Lower leg skin (tissue), 4 donors: ENCODE measurements at regions not wholly inside any gene's neighbourhood (a gene's known extent, or its start where the extent isn't known, plus 50 kb on each side); places are given as distances from the start of the nearest gene placed in this dataset.

Experiments
- DNase-seq, 2 donors: peaks; one replicate each; pipeline ENCODE4 v3.0.0-alpha.2; 2019; ENCODE audit warnings: low spot score in 2 of 2
- H3K4me3 ChIP-seq: fragments of 200-600 bp; sonication (generic); 2 replicates; pipeline ENCODE4 v1.5.1; 2017; ENCODE audit warnings: mild to moderate bottlenecking, low read depth; ENCODE audit not compliant: poor library complexity, severe bottlenecking
- POLR2A ChIP-seq, 2 donors: fragments of 450-650 bp; IDR thresholded peaks; one replicate each; pipeline ENCODE4 v1.6.1; 2016 to 2017; ENCODE audit warnings: antibody characterized with exemption in 2 of 2, mild to moderate bottlenecking in 1 of 2, moderate library complexity in 1 of 2
- WGBS, 2 donors: methylation state at CpG; one replicate each; pipeline ENCODE4 v1.1.5; 2018; 5-methylcytosine and 5-hydroxymethylcytosine counted together
- intact Hi-C: fragments of 100-400 bp; cut with DNase I; formaldehyde crosslinking; loops from one replicate; pipeline ENCODE4 v1.15.0; 2023; ENCODE audit warnings: low total_unique reads
- TF ChIP-seq, protein P1 (sequence below), 3 donors: fragments of 450-650 bp; IDR thresholded peaks; one replicate each; pipeline ENCODE4 v1.5.1; 2016; ENCODE audit warnings: antibody characterized with exemption in 3 of 3, mild to moderate bottlenecking in 3 of 3, moderate library complexity in 2 of 3

- intact Hi-C loops: no loop called here
- TF ChIP-seq POLR2A (IDR thresholded peaks at IDR 0.05): no peak
- TF ChIP-seq, protein P1, sequence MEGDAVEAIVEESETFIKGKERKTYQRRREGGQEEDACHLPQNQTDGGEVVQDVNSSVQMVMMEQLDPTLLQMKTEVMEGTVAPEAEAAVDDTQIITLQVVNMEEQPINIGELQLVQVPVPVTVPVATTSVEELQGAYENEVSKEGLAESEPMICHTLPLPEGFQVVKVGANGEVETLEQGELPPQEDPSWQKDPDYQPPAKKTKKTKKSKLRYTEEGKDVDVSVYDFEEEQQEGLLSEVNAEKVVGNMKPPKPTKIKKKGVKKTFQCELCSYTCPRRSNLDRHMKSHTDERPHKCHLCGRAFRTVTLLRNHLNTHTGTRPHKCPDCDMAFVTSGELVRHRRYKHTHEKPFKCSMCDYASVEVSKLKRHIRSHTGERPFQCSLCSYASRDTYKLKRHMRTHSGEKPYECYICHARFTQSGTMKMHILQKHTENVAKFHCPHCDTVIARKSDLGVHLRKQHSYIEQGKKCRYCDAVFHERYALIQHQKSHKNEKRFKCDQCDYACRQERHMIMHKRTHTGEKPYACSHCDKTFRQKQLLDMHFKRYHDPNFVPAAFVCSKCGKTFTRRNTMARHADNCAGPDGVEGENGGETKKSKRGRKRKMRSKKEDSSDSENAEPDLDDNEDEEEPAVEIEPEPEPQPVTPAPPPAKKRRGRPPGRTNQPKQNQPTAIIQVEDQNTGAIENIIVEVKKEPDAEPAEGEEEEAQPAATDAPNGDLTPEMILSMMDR (IDR thresholded peaks at IDR 0.05): no peak
- 36% methylated on average over 1 of the region's 1 CpG for WGBS, 2 donors
- H3K4me3 ChIP-seq: no peak overlapping the region
- no peak for DNase-seq
Observed at GRCh38 chr2:107313316-107313715, 427.3 kb upstream of the ST6GAL2 start.

DNA sequence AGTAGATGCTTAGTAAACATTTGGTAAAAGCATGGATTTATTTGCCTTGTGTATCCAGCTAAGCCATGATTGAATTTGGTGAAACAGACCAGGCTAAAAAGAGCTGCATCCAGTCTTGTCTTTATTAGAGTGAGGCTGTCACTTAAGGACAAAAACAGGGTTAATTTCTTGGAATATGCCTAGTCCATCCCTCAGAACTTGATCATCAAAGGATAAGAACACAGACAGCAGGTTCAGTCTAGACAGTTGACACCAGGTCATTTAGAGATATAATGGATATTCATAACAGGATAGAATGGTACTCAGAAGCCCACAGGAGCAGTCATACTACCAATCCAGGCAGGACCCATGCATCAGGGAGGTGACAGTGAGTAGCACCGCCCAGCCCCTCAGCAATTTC is 434.9 kb upstream of the ST6GAL2 start:
- DNase-seq: no peak
- 100% methylated on average over 1 of the region's 1 CpG for WGBS, 2 donors
- no peak for TF ChIP-seq POLR2A (IDR thresholded peaks at IDR 0.05)
- TF ChIP-seq, protein P1 (IDR thresholded peaks at IDR 0.05): no peak
- no peak overlapping the region for H3K4me3 ChIP-seq
- intact Hi-C loops: no loop called here

DNA sequence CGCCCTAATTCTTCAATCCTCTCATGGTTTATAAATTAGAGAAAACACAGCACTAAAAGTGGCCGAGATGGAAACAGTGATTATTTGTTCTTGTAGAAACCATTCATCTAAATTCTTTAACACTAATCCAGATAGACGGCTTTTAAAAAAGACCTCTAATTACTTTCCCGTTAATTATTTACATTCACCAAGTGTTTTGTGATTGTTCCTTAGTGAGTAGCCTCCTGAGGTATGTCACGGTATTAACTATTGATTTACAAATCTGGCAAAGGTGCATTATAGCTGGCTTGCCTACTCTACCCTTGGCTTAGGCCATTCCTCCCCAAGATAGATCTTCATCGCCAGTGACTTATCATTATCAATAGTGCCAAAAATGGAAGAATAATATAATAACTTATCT is 436.4 kb upstream of the ST6GAL2 start:
- intact Hi-C loops: no loop called here
- 89 to 93% methylated on average over 6 of the region's 6 CpGs for WGBS, 2 donors
- TF ChIP-seq, protein P1 (IDR thresholded peaks at IDR 0.05): no peak
- no peak for TF ChIP-seq POLR2A (IDR thresholded peaks at IDR 0.05)

GRCh38 chr2:107323946-107324565 is 438.1 kb upstream of the ST6GAL2 start:
- no peak for DNase-seq
- WGBS, 2 donors: 70 to 72% methylated on average over 8 of the region's 8 CpGs
- TF ChIP-seq POLR2A (IDR thresholded peaks at IDR 0.05): no peak
- TF ChIP-seq, protein P1 (IDR thresholded peaks at IDR 0.05): no peak
- no peak overlapping the region for H3K4me3 ChIP-seq
- intact Hi-C loops: no loop called here

More for the DNA sequence above, 436.4 kb upstream of the ST6GAL2 start:
- DNase-seq: no peak
- H3K4me3 ChIP-seq: no peak overlapping the region

DNA sequence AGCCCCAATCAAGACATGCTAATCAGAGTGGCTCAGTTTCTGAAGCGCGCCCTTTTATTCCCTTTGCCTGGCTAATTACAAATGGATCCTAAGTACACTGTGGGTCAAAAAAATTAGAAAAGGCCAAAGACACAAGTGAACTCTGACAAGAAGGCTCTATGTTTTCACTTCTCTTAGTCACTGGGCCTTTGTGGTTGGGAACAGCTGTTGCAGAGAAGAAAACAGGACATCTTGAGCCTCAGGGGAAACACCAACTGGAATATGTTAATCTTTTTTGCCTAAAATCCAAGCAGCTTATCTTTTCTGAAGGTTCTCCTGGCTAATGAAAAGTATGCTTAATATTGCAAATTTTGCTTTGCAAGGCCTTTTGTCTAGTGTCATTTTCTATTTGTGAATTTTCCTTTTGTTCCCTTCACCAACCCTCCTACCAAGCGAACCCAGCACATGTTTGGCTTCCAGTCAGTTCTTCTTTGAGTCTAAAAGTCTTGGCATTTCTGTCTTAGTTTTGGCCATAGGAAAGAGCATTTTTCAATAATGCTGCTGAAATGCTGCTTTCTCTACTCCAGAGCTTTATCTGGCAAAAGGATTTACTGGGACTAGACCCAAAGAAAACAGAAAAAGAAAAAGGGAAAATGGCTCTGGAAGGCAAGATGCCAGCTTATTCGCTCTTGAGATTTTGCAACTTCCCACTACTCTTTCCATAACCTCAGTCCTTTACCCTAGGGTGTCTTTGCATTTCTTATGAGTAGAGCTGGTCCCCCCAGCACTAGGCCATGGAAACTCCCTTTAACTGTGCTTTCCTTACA is 440.2 kb upstream of the ST6GAL2 start:
- DNase-seq: peak in 1 of 2 donors; percentile 36
- H3K4me3 ChIP-seq: no peak overlapping the region
- WGBS, 2 donors: 52% methylated on average over 4 of the region's 4 CpGs
- TF ChIP-seq POLR2A (IDR thresholded peaks at IDR 0.05): no peak
- TF ChIP-seq, protein P1 (IDR thresholded peaks at IDR 0.05): no peak
- intact Hi-C loops: no loop called here
